Vagina (tissue), 2 donors: ENCODE measurements at regions not wholly inside any gene's neighbourhood (a gene's known extent, or its start where the extent isn't known, plus 50 kb on each side); places are given as distances from the start of the nearest gene placed in this dataset.

Source experiments
- CTCF ChIP-seq, 3 experiments: fragments of 450-650 bp in 2 of 3; fragments of 200-600 bp in 1 of 3; sonication (generic) in 1 of 3; IDR thresholded peaks; one replicate each; pipeline ENCODE4 v1.5.1; 2017 to 2019; ENCODE audit warnings: antibody characterized with exemption in 3 of 3, mild to moderate bottlenecking in 2 of 3, moderate library complexity in 2 of 3
- POLR2A ChIP-seq, 2 donors: fragments of 450-650 bp; IDR thresholded peaks; one replicate each; pipeline ENCODE4 v1.6.1; 2017; ENCODE audit warnings: antibody characterized with exemption in 2 of 2, mild to moderate bottlenecking in 2 of 2, moderate library complexity in 2 of 2
- POLR2AphosphoS5 ChIP-seq, 2 donors: sonication (generic); formaldehyde crosslinking; IDR thresholded peaks; one replicate each; pipeline ENCODE4 v1.9.0; 2017; ENCODE audit warnings: antibody characterized with exemption in 2 of 2, mild to moderate bottlenecking in 2 of 2, low read depth in 1 of 2; ENCODE audit not compliant: insufficient read depth in 1 of 2

- TF ChIP-seq CTCF (IDR thresholded peaks at IDR 0.05): no peak
- no peak for TF ChIP-seq POLR2A (IDR thresholded peaks at IDR 0.05)
- TF ChIP-seq POLR2AphosphoS5 (IDR thresholded peaks at IDR 0.05; ENCODE audit: insufficient read depth in 1 of 2, low read depth in 1 of 2): no peak
Observed at GRCh38 chr4:15370296-15370695, 57.5 kb upstream of the C1QTNF7 start.
